Kidney capillary endothelial cell (primary cell): ENCODE measurements at regions not wholly inside any gene's neighbourhood (a gene's known extent, or its start where the extent isn't known, plus 50 kb on each side); places are given as distances from the start of the nearest gene placed in this dataset.

ENCODE experiments used
- DNase-seq: peaks from one replicate; pipeline ENCODE4 v3.0.0-alpha.2; 2018; ENCODE audit warnings: low spot score

DNA sequence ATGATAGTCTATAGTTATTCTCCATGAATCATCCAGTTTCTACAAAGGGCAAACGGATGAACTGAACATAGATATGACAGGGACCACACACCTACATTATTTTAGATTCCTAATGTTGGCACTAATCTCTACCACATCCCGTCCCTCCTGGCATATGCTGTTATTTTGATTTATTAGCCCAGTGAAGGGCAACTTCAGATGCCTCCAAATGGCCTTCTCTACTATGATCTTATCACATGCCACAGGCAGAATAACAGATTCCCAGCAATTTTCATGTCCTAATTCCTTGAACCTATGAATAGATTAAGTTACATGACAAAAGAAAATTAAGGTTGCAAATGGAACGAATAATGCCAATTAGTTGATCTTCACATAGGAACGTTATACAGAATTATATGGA, 474.7 kb downstream of the ANKRD7 start:
- DNase-seq: no peak

DNA sequence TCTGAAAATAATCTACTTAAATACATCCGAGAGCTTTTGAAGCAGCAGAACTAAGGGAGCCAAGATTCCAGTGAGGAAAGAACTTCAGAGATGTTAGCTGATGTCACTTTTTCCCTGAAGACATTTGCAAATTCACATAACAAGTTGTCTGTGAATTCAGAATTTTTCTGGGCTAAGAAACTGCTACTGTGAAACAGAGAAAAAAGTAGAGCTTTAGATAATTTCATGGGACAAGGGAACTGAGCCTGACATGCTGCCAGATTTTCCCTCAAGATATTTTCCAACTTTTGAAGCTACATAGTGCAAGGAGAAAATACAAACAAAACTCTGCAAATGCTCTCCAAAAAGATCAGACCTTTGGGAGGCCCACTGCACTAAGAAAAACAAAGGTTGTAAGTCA, 484.2 kb downstream of the ANKRD7 start:
- no peak for DNase-seq

DNA sequence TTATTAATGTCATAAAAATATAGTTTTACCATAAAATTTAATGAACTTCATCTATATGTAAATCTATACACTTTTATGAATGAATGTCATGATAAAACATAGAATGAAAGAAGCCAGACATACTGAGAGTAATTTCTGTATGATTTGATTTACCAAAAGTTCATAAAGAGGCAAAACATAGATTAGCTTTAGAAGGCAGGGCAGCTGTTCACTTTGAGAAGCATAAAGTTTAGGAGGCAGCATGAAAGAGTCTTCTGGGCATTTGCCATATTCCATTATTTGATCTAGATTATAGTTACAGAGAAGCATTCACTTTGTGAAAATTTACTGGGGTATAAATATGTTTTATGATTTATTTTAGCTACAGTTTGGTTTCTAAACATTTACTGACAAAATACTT, 487.2 kb downstream of the ANKRD7 start:
- DNase-seq: no peak

DNA sequence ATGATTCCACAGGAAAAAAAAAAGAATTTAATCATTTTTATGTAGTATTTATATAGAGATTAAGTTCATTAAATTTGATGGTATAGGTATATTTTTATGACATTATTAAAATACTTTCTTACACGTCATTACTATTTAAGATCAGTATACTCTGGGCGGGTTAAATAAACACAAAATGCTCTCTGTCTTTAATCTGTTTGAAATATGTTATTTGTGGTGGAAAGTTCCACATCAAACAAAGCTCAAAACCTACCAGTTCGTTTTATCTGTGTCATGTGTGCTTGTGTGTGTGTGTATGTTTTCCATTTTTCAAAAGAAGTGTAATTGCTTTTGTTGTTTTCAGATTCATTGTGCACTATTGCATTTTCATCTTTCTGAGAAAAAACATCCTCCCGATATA, 488.5 kb downstream of the ANKRD7 start:
- no peak for DNase-seq

DNA sequence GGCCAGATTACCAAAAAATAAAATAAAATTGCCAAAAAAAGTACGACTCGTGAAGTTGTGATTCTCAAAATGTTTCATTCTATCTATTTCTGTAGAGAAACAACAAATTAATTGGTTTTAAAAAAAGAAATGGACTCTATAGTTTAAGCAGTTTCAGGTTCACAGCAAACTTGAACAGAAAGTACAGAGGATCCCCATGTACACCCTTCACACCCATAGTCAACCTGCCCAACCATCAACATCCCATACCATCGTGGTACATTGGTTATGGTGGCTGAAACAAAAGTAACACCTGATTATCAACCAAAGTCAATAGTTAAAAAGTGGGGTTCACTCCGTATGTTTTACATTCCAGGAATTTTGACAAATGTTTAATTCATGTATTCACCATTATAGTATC, 496.1 kb downstream of the ANKRD7 start:
- no peak for DNase-seq

DNA sequence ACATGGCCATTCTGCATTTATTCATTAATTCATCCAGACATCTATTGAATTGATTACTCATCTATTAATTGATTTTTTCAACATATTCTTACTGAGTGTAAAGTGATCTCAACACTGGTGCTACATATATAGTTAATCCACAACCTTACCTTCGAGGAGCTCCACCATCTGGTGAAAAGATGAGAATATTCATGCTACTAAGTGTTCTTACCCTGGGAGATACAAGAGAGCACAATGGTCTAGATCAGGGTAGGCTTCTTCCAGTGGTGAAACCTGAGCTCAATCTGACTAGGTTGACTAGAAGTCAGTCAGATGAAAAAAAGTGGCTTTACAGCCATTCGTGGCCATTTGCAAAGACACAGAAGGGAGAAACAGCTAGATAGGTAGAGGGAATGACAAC, 507.4 kb downstream of the ANKRD7 start:
- no peak for DNase-seq

DNA sequence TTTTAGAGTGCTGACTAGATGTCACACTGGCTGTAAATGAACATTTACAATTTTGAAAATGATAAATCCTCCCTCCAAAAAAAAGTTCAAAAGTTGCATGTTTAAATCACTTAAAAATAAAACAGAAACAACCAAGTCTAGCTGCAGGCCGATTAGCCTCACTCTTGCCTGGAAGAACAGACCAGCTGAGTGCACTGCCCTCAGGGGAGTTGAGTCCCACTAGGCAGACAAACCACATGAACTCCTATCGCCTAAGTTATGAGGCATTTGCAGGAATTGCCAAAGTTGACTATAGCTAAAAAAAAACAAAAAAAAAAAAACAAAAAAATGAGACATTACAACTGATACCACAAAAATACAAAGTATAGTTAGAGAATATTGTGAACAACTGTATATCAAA, 510.0 kb downstream of the ANKRD7 start:
- no peak for DNase-seq

DNA sequence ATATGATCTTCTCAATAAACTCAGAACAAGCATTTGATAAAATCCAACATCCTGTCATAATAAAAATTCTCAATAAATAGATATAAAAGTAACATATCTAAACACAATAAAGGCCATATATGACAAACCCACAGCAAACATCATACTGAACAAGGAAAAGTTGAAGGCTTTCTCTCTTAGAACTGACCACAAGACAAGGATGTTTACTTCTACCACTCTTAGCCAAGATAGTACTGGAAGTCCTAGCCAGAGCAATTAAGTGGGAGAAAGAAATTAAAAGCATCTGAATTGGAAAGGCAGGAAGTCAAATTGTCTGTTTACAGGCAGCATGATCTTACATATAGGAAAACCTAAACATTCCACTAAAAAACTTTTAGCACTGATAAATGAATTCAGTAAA, 510.9 kb downstream of the ANKRD7 start:
- DNase-seq: no peak

DNA sequence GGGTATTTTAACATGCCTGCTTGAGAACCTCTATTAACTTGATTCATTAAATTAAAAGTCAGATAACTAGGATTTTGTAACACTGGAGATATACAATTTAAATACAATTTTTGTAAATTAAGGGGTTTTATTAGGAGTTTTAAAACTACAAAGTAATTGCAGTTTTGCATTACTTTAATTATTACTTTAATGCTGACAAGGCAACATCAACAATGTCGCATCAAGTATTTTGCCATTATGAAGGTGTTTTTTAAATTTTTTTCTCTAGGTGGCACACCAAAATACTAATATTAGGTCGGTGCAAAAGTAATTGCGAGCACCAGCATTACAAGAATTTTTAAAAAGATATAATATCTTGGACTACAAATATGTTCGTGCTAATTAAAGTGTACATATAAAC, 513.4 kb downstream of the ANKRD7 start:
- DNase-seq: no peak

DNA sequence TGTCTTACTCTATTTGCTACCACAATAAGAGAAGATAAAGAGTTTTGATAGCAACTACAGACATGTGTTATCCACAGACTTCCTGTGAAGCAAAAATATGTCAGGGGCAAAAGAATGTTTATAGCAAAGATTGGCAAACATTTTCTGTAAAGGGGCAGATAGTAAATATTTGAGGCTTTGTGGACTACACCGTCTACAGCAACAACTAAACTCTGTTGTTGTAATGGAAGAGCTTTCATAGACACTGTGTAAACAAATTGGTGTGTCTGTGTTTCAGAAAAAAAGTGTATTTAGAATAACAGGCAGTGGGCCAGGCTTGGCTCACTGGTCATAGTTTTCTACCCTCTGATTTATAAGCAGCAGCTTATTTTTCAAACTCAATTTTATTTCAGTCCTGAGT, 521.4 kb downstream of the ANKRD7 start:
- no peak for DNase-seq

DNA sequence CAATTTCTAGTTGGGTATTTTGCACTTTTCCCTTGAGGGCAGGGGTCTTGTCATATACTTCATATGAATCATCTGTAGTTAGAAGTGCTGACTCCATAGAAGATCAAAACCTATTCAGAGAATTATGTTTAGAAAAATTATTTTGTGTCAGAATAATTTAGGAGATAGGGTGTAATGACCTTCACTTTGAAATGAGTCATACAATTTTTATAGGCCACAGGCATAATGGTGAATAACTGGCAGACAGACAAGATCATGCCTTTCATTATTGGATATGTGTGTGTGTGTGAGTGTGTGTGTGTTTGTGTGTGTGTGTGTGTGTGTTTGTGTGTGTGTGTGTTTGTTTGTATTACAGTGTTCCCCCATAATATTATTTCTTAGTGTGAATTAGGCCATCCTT, 523.0 kb downstream of the ANKRD7 start:
- DNase-seq: no peak

DNA sequence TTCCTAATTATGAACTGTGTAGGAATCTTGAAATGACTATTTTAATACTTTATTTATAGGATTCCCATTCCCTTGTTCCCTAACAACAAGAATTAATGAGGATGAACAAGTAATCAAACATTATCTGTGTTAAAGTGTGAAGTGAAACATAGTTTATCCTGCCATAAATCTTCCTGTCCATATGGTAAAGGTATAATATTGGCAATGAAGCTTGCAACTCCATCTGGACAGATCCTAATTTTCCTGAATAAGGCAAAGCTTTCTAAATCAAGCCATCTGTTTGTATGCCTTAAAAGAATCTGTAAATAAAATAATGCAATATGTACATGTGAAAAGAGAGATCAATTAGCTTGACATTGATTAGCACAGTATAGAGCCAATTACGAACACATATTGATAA, 529.0 kb downstream of the ANKRD7 start:
- DNase-seq: no peak

DNA sequence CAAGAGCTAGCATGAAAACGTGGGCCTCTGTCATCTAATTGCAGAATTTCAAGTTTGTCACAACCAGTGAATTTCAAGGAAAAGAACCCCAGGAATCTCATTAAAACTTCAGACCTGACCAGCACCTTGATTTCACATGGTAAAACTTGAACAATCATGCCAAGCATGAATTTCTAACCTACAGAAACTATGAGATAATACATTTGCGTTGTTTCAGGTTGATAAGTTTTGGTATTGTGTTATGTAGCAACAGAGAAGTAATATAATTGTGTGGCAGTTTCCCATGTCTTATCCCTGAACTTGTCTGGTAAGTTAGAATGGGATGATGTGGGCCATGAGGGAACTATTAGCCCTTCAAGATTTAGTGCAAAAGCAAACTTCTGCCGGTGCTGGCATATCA, 530.1 kb downstream of the ANKRD7 start:
- no peak for DNase-seq

DNA sequence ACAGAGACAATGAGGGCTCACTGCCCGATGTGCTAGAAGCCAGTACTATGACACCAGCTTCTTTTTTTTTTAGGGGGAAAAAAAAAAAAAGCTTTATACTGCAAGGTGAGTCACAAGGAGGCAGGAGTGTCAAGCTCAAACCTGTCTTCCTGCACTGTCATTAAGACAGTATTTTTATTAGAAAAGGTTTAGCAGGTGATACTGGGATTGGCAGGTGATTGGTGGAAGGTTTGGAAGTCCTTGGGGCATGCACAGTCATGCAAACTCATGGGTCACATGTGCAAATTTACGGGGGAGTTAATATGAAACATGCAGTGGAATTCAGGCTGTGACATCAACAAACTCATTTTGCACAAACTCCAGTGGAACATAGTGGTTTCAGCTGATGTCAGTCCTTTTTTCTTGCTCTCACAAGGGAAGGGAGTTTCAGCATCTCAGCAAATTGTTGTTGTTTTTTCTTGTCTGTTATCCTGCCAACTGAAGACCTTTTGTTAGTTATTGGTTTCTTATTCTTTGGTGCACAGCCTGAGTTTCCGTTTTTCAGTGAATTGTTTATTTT, 530.6 kb downstream of the ANKRD7 start:
- no peak for DNase-seq

DNA sequence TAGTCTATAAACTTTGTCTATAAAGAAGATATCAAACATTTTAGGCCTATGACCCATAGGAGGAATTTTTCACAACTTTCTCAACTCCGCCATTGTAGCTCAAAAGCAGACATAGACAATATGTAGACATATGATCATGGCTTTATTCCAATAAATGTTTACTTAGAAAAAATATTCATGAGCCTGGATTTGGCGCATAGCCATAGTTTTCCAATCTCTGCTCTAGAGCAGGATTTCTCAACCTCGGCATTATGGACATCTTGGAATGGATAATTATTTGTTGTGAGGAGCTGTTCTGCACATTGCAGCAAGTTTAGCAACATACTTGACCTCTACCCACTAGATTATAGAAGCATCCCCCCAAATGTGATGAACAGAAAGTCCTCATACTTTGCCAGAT, 532.6 kb downstream of the ANKRD7 start:
- no peak for DNase-seq

DNA sequence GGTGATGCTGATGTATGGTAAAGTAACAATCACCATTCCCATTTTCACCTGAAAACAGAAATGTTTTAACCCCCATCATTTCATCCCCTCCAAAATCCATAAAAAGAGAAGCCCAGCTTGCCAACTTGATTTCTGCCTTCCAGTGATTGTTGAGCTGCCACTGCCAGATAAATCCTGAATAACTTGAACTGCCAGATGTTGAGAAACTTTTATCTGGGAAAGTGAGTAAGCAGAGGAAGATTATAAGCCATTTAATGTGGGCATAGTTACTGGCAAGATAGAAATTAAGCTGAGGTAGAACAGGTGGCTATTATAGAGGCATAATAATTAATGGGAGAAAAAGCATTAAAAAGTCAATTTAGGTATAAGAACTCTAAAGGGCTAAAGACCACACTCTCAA, 534.1 kb downstream of the ANKRD7 start:
- no peak for DNase-seq

DNA sequence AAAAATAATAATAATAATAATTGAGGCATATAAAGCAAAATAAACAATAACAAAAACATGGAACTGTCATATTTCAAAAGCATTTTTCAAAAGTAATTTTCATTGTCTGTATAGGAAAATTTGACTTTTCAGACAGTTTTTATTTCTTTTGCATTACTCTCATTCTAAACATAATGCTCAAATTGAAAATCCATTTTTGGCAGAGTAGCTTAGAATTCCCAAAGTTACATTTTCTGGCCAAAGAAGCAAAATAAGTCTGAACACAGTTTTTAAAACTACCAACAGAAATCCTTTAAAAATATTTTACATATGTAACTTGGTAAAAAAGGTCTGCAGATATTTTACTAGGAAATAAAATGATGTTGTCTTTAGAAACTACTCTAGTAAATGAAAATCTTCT, 535.4 kb downstream of the ANKRD7 start:
- no peak for DNase-seq

DNA sequence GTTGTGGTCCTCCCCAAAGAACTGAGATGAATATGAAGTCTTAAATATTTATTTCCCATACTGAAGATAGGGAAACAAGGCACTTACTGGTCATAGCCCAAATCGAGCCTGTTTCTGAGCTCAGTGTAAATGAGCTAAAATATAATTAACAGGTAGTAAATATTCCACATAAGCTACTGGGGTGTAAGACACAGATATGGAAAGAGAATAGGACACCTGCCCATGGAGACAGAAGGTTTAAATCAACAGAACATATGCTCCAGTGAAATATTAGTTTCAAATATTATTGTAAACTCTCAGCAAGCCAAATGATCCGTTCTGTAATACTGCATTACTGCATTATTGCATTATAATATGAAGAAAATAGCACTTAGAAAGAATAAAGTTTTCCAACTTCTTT, 537.9 kb downstream of the ANKRD7 start:
- no peak for DNase-seq

DNA sequence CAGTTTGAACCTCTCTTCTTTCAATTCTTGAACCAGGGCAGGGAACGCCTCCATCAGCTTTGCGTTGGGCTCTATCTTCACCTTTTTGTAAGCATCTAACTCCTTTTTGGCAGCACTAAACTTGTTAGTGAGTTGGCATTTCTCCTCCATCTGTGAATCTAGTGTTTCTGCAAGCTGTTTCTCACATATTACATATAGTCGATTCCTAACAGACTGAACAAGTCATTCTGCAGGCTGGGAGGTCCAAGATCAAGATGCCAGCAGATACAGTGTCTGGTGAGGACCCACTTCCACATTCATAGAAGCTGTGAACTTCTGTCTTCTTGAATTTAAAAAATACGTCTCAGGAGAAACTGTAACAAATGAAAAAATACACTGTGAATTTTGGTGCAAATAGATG, 539.7 kb downstream of the ANKRD7 start:
- no peak for DNase-seq

DNA sequence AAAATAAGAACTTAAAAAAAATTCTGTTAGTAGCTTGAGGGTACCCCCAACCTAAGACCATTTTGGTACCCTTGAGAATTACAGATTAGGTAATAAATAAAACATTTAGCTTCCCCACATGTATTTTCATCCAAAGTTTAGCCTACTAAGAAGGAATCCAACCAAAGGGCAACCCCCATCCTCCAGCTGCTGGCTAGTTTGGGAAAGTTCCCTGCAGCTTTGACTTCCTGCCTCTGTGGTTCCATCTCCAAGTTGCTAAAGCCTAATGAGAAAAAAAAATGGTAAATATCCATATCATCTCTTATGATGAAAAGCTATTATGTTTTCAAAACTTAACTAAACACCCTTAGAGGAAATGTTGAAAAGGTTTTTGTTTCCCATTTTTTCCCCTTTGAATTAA, 547.2 kb downstream of the ANKRD7 start:
- no peak for DNase-seq

DNA sequence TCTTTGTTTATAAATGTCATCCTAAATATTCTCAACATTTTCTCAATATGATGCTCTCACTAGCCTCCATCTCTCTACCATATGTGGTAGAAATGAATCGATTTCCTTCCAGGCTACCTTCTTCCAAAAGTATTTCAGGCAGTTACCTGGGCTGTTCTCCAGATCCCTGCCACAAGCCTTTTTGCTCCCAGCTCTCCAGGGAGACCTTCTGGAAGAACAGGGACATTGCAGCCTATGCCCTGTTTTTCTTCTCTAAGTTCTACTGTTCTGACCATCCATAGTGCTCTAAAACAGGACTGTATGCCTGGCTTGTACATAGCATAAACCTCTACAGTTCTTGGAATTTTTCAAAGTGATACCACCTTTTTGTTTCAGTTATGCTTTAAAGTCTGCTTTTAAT, 552.8 kb downstream of the ANKRD7 start:
- no peak for DNase-seq

DNA sequence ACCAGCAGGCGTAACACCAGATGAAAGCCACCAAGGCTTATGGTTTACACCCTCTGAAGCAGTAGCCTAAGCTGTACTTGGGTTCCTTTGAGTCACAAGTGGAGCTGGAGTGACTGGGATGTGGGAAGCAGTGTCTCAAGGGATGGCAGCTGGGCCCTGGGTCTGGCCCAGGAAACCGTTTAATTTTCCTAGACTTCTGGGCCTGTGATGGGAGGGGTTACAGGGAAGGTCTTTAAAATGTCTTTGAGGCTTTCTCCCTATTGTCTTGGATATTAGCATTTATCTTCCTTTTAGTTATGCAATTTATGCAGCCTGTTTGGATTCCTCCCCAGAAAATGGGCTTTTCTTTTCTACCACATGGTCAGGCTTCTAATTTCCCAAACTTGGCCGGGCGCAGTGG, 568.2 kb downstream of the ANKRD7 start:
- no peak for DNase-seq

DNA sequence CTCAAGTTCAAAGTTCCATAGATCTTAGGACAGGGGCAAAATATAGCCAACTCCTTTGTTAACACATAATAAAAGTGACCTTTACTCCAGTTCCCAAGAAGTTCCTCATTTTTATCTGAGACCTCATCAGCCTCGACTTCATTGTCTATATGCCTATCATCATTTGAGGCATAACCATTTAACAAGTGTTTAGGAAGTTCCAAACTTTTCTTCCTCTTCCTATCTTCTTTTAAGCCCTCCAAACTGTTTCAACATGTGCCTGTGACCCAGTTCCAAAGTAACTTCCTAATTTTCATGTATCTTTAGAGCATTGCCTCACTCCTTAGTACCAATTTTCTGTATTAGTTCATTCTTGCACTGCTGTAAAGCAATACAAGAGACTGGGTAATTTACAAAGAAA, 569.1 kb downstream of the ANKRD7 start:
- DNase-seq: no peak

DNA sequence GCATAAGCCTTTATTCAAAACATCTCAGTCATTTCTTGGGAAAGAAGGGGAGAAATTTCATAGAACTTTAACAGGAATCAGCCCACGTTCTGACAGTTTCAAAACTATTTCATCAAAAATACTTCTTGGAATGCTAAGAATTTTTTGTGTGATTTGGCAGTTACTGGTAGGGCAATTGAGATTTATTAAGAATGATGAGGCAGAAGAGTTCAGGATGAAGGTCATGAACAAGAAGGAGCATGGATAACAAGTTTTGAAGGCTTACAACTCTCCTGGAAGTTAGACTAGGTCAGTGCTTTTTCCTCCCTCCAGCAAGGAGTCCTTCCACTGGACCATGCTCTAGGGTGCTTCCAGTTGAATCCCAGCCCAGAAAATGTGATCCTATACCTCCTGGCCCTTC, 569.9 kb downstream of the ANKRD7 start:
- DNase-seq: no peak

DNA sequence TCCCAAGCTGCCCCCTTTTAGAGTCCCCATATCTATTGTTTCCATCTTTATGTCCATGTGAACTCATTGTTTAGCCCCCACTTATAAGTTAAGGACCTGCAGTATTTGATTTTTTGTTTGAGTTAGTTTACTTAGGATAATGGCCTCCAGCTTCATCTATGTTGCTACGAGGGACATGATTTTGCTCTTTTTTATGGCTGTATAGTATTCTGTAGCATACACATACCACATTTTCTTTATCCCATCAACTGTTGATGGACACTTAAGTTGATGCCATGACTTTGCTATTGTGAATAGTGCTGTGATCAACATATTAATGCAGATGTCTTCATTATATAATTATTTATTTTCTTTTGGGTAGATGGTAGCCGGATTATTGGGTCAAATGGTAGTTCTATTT, 576.9 kb downstream of the ANKRD7 start:
- DNase-seq: no peak
